GM18520 (cell line): ENCODE measurements at regions not wholly inside any gene's neighbourhood (a gene's known extent, or its start where the extent isn't known, plus 50 kb on each side); places are given as distances from the start of the nearest gene placed in this dataset.
"Not testable (repeated sequence)": the region's sequence is repeated elsewhere in the genome, so short reads cannot be mapped to it uniquely, and the experiment has no call there.

Experiments
- ATAC-seq: cut with Tn5 transposase; IDR thresholded peaks from one replicate; pipeline ENCODE4 v1.9.1; 2021; ENCODE audit not compliant: unreplicated experiment

GRCh38 chr14:98189062-98189461, 1082.9 kb downstream of the BCL11B start:
- ATAC-seq: no peak

GRCh38 chr14:98189511-98189910, 1082.5 kb downstream of the BCL11B start:
- no peak for ATAC-seq

- no peak for ATAC-seq
Measured at GRCh38 chr14:98189944-98190343, 1082.1 kb downstream of the BCL11B start.

GRCh38 chr14:98192946-98193345, 1079.1 kb downstream of the BCL11B start:
- no peak for ATAC-seq

GRCh38 chr14:98194821-98195220, 1077.2 kb downstream of the BCL11B start:
- no peak for ATAC-seq

- no peak for ATAC-seq
Measured at GRCh38 chr14:98195256-98195655, 1076.7 kb downstream of the BCL11B start.

- ATAC-seq: no peak
Measured at GRCh38 chr14:98197933-98198332, 1074.1 kb downstream of the BCL11B start.

- peak; percentile 52 for ATAC-seq
Measured at GRCh38 chr14:98198385-98198784, 1073.6 kb downstream of the BCL11B start.

GRCh38 chr14:98200601-98201000, 1071.4 kb downstream of the BCL11B start:
- no peak for ATAC-seq

GRCh38 chr14:98203421-98203820, 1068.6 kb downstream of the BCL11B start:
- no peak for ATAC-seq

- ATAC-seq: no peak
Measured at GRCh38 chr14:98204139-98204538, 1067.9 kb downstream of the BCL11B start.

- ATAC-seq: no peak
Measured at GRCh38 chr14:98207415-98207814, 1064.6 kb downstream of the BCL11B start.

- ATAC-seq: no peak
Measured at GRCh38 chr14:98208211-98208611, 1063.8 kb downstream of the BCL11B start.

- ATAC-seq: no peak
Measured at GRCh38 chr14:98208943-98209342, 1063.1 kb downstream of the BCL11B start.

GRCh38 chr14:98210045-98210672, 1061.8 kb downstream of the BCL11B start:
- ATAC-seq: no peak

- no peak for ATAC-seq
Measured at GRCh38 chr14:98217530-98217929, 1054.5 kb downstream of the BCL11B start.

- no peak for ATAC-seq
Measured at GRCh38 chr14:98218218-98218617, 1053.8 kb downstream of the BCL11B start.

- no peak for ATAC-seq
Measured at GRCh38 chr14:98219638-98220037, 1052.4 kb downstream of the BCL11B start.

- no peak for ATAC-seq
Measured at GRCh38 chr14:98223106-98223505, 1048.9 kb downstream of the BCL11B start.

- not testable (repeated sequence) for ATAC-seq
Measured at GRCh38 chr14:98223710-98224109, 1048.3 kb downstream of the BCL11B start.

GRCh38 chr14:98226411-98226810, 1045.6 kb downstream of the BCL11B start:
- ATAC-seq: no peak

- ATAC-seq: peak; percentile 59
Measured at GRCh38 chr14:98227000-98227726, 1044.8 kb downstream of the BCL11B start.

- no peak for ATAC-seq
Measured at GRCh38 chr14:98227727-98228111, 1044.3 kb downstream of the BCL11B start.
